GM23338 (cell line): ENCODE measurements at regions not wholly inside any gene's neighbourhood (a gene's known extent, or its start where the extent isn't known, plus 50 kb on each side); places are given as distances from the start of the nearest gene placed in this dataset.

ENCODE experiments used
- ATAC-seq: fragments of 200-7000 bp; cut with Tn5 transposase; 3 replicates; pipeline ENCODE4 v1.9.1; 2020
- DNase-seq: peaks from one replicate; pipeline ENCODE4 v3.0.0-alpha.2; 2015; ENCODE audit warnings: low spot score
- H2AFZ ChIP-seq: fragments of 200-600 bp; sonication (generic); 2 replicates; pipeline ENCODE4 v1.8.0; 2016; ENCODE audit warnings: antibody characterized with exemption, mild to moderate bottlenecking, moderate library complexity
- H3F3A ChIP-seq: fragments of 200-600 bp; sonication (generic); replicated peaks from 2 replicates; pipeline ENCODE4 v1.8.0; 2017; ENCODE audit warnings: antibody characterized with exemption, mixed run types, low read depth
- H3K27ac ChIP-seq: fragments of 200-600 bp; sonication (generic); 2 replicates; pipeline ENCODE4 v1.6.1; 2016; ENCODE audit warnings: low read depth
- H3K27me3 ChIP-seq: fragments of 200-600 bp; sonication (generic); 2 replicates; pipeline ENCODE4 v1.8.0; 2016; ENCODE audit warnings: mild to moderate bottlenecking, mixed run types, moderate library complexity; ENCODE audit not compliant: insufficient read depth
- H3K36me3 ChIP-seq: fragments of 200-600 bp; sonication (generic); 2 replicates; pipeline ENCODE4 v1.8.0; 2016; ENCODE audit warnings: mild to moderate bottlenecking; ENCODE audit not compliant: insufficient read depth
- H3K4me1 ChIP-seq: fragments of 200-600 bp; sonication (generic); 2 replicates; pipeline ENCODE4 v1.8.0; 2016; ENCODE audit warnings: mild to moderate bottlenecking, moderate library complexity; ENCODE audit not compliant: insufficient read depth
- H3K4me2 ChIP-seq: fragments of 200-600 bp; sonication (generic); 2 replicates; pipeline ENCODE4 v1.7.1; 2017; ENCODE audit warnings: mixed run types
- H3K4me3 ChIP-seq: fragments of 200-600 bp; sonication (generic); 2 replicates; pipeline ENCODE4 v1.6.1; 2016; ENCODE audit warnings: mixed run types
- H3K79me2 ChIP-seq: fragments of 200-600 bp; sonication (generic); replicated peaks from 2 replicates; pipeline ENCODE4 v1.8.0; 2017; ENCODE audit warnings: mild to moderate bottlenecking; ENCODE audit not compliant: insufficient read depth
- H3K9me2 ChIP-seq: fragments of 200-600 bp; sonication (generic); 2 replicates; pipeline ENCODE4 v1.8.0; 2017; ENCODE audit not compliant: insufficient read depth
- H4K20me1 ChIP-seq: fragments of 200-600 bp; sonication (generic); replicated peaks from 2 replicates; pipeline ENCODE4 v1.8.0; 2017; ENCODE audit warnings: mild to moderate bottlenecking; ENCODE audit not compliant: insufficient read depth
- H3K27ac Mint-ChIP-seq: 2 replicates; pipeline ENCODE4 v1.8.0; 2020; ENCODE audit warnings: inconsistent platforms, mild to moderate bottlenecking, moderate library complexity, mixed read lengths
- H3K27me3 Mint-ChIP-seq: 3 replicates; pipeline ENCODE4 v1.8.0; 2022; ENCODE audit warnings: low read depth, mild to moderate bottlenecking, moderate library complexity, mixed read lengths, inconsistent platforms; ENCODE audit not compliant: insufficient read depth, poor library complexity
- H3K36me3 Mint-ChIP-seq: 3 replicates; pipeline ENCODE4 v1.8.0; 2021; ENCODE audit warnings: low read depth, mild to moderate bottlenecking, inconsistent platforms, moderate library complexity, mixed read lengths
- H3K4me1 Mint-ChIP-seq: 3 replicates; pipeline ENCODE4 v1.8.0; 2020; ENCODE audit warnings: mild to moderate bottlenecking, inconsistent platforms, mixed read lengths
- H3K4me3 Mint-ChIP-seq: 3 replicates; pipeline ENCODE4 v1.8.0; 2021; ENCODE audit warnings: moderate library complexity, mild to moderate bottlenecking, inconsistent platforms, mixed read lengths
- H3K9me3 Mint-ChIP-seq: 3 replicates; pipeline ENCODE4 v1.8.0; 2020; ENCODE audit warnings: moderate library complexity, mild to moderate bottlenecking, inconsistent platforms, mixed read lengths
- CREB1 ChIP-seq: fragments of 250-450 bp; sonication (Bioruptor Pico); IDR thresholded peaks from 2 replicates; pipeline ENCODE4 v1.5.0; 2020; ENCODE audit warnings: low read depth, mild to moderate bottlenecking, moderate library complexity
- EZH2phosphoT487 ChIP-seq: fragments of 200-600 bp; sonication (generic); IDR thresholded peaks from one replicate; pipeline ENCODE4 v1.8.1; 2018; ENCODE audit warnings: antibody characterized with exemption; ENCODE audit not compliant: unreplicated experiment
- NANOG ChIP-seq: IDR thresholded peaks from 2 replicates; pipeline ENCODE4 v1.6.1; 2016; ENCODE audit warnings: antibody characterized with exemption, borderline replicate concordance
- STAT1 ChIP-seq: IDR thresholded peaks from one replicate; pipeline ENCODE4 v1.6.1; 2016; ENCODE audit warnings: antibody characterized with exemption; ENCODE audit not compliant: unreplicated experiment
- ZNF114 ChIP-seq: fragments of 250-450 bp; sonication (Bioruptor Pico); IDR thresholded peaks from 2 replicates; pipeline ENCODE4 v1.5.0; 2020; ENCODE audit warnings: mild to moderate bottlenecking, moderate library complexity
- TF ChIP-seq, protein P1 (sequence below): IDR thresholded peaks from one replicate; pipeline ENCODE4 v1.6.1; 2018; ENCODE audit warnings: antibody characterized with exemption; ENCODE audit not compliant: unreplicated experiment
- TF ChIP-seq, protein P2 (sequence below), 2 experiments: fragments of 200-600 bp in 1 of 2; sonication (generic) in 1 of 2; conservative IDR thresholded peaks; 2 replicates each; pipeline versions ENCODE4 v1.5.1 to v1.6.1; 2016 to 2017; ENCODE audit warnings: antibody characterized with exemption in 2 of 2, low read depth in 2 of 2, mild to moderate bottlenecking in 2 of 2, moderate library complexity in 1 of 2
- TF ChIP-seq, protein P3 (sequence below): fragments of 250-450 bp; sonication (Bioruptor Pico); IDR thresholded peaks from 2 replicates; pipeline ENCODE4 v1.5.0; 2020; ENCODE audit warnings: mild to moderate bottlenecking, moderate library complexity

DNA sequence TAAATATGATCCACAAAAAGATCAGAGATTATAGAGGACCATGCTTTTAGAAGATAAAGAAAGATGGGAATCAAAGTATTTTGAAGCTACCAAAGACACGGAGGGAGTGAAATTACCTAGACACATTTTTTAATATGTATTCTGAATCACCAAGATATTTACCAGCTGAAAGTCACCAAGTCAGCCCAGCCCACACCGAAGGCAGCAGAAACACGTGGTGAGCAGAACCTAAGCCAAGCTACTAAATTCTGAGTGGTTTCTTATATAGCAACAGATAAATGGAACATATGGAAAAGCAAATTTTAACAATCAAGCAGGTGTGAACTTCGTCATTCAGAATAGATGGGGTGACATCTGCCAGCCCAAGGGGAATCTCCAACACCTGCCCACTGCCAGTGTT, 134.7 kb upstream of the AKR1E2 start (continued):
- TF ChIP-seq, protein P1, sequence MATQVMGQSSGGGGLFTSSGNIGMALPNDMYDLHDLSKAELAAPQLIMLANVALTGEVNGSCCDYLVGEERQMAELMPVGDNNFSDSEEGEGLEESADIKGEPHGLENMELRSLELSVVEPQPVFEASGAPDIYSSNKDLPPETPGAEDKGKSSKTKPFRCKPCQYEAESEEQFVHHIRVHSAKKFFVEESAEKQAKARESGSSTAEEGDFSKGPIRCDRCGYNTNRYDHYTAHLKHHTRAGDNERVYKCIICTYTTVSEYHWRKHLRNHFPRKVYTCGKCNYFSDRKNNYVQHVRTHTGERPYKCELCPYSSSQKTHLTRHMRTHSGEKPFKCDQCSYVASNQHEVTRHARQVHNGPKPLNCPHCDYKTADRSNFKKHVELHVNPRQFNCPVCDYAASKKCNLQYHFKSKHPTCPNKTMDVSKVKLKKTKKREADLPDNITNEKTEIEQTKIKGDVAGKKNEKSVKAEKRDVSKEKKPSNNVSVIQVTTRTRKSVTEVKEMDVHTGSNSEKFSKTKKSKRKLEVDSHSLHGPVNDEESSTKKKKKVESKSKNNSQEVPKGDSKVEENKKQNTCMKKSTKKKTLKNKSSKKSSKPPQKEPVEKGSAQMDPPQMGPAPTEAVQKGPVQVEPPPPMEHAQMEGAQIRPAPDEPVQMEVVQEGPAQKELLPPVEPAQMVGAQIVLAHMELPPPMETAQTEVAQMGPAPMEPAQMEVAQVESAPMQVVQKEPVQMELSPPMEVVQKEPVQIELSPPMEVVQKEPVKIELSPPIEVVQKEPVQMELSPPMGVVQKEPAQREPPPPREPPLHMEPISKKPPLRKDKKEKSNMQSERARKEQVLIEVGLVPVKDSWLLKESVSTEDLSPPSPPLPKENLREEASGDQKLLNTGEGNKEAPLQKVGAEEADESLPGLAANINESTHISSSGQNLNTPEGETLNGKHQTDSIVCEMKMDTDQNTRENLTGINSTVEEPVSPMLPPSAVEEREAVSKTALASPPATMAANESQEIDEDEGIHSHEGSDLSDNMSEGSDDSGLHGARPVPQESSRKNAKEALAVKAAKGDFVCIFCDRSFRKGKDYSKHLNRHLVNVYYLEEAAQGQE, result no peak

DNA sequence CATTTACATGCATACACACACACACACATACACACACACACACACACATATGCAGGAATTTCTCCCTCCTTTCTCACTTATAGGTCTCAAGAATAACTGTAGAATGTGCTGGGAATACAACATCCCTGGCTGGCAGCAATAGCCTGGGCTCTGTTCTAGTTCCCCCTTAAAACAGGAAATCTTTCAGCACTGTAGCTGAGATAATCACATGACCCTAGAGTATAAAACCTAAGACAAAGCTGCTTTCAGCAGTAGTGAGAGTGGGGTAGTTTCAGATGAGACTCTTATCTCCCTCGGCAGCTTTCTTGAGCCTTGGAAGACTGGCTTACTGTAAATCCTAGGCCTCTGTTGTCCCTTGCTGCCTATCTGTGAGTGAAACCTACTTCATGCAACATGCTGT, 137.4 kb upstream of the AKR1E2 start:
- Mint-ChIP-seq H3K4me3 (no peak overlapping the region), H3K4me1 (no peaks in the 10 kb centered on the region)
- TF ChIP-seq STAT1 (no peak), CREB1 (CRISPR knock-in tag) (no peak), ZNF114 (CRISPR knock-in tag) (no peak), EZH2phosphoT487 (no peak)
- TF ChIP-seq, protein P2, sequence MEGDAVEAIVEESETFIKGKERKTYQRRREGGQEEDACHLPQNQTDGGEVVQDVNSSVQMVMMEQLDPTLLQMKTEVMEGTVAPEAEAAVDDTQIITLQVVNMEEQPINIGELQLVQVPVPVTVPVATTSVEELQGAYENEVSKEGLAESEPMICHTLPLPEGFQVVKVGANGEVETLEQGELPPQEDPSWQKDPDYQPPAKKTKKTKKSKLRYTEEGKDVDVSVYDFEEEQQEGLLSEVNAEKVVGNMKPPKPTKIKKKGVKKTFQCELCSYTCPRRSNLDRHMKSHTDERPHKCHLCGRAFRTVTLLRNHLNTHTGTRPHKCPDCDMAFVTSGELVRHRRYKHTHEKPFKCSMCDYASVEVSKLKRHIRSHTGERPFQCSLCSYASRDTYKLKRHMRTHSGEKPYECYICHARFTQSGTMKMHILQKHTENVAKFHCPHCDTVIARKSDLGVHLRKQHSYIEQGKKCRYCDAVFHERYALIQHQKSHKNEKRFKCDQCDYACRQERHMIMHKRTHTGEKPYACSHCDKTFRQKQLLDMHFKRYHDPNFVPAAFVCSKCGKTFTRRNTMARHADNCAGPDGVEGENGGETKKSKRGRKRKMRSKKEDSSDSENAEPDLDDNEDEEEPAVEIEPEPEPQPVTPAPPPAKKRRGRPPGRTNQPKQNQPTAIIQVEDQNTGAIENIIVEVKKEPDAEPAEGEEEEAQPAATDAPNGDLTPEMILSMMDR (conservative IDR thresholded peaks at IDR 0.05; ENCODE audit: low read depth in 2 of 2), result no peak

DNA sequence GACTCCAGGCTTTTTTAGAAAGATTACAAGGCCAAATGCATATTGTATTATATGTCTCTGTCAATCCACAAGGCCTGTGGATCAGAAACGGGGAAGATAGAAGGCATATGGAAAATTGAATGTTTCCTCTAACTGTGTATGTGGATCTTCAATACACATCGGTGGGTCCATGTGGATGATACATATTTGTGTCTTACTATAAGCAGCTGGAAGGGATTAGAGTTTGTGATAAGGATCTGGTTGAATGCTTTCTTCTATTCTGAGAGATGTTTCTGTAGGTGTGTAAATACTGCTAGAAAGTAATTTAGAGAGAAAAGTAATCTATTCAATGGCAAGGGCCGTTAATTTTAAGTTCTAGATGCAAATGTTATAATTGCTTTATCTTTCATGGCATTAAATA, 137.8 kb upstream of the AKR1E2 start:
- Mint-ChIP-seq H3K4me3 (no peak overlapping the region), H3K27me3 (no peaks in the 10 kb centered on the region), H3K9me3 (no peaks in the 10 kb centered on the region), H3K4me1 (no peaks in the 10 kb centered on the region), H3K36me3 (no peaks in the 10 kb centered on the region), H3K27ac (no peak overlapping the region)
- Histone ChIP-seq H3K4me1 (no peaks in the 10 kb centered on the region), H3K4me2 (no peak overlapping the region), H3K27me3 (no peaks in the 10 kb centered on the region), H3K27ac (no peak overlapping the region), H3F3A (no peaks in the 10 kb centered on the region), H3K4me3 (no peak overlapping the region), H4K20me1 (no peaks in the 10 kb centered on the region), H3K9me2 (no peaks in the 10 kb centered on the region), H2AFZ (no peak overlapping the region), H3K79me2 (no peaks in the 10 kb centered on the region), H3K36me3 (no peaks in the 10 kb centered on the region)
- DNase-seq (no peak), ATAC-seq (no peak)
- TF ChIP-seq NANOG, result no peak
- TF ChIP-seq, protein P3, sequence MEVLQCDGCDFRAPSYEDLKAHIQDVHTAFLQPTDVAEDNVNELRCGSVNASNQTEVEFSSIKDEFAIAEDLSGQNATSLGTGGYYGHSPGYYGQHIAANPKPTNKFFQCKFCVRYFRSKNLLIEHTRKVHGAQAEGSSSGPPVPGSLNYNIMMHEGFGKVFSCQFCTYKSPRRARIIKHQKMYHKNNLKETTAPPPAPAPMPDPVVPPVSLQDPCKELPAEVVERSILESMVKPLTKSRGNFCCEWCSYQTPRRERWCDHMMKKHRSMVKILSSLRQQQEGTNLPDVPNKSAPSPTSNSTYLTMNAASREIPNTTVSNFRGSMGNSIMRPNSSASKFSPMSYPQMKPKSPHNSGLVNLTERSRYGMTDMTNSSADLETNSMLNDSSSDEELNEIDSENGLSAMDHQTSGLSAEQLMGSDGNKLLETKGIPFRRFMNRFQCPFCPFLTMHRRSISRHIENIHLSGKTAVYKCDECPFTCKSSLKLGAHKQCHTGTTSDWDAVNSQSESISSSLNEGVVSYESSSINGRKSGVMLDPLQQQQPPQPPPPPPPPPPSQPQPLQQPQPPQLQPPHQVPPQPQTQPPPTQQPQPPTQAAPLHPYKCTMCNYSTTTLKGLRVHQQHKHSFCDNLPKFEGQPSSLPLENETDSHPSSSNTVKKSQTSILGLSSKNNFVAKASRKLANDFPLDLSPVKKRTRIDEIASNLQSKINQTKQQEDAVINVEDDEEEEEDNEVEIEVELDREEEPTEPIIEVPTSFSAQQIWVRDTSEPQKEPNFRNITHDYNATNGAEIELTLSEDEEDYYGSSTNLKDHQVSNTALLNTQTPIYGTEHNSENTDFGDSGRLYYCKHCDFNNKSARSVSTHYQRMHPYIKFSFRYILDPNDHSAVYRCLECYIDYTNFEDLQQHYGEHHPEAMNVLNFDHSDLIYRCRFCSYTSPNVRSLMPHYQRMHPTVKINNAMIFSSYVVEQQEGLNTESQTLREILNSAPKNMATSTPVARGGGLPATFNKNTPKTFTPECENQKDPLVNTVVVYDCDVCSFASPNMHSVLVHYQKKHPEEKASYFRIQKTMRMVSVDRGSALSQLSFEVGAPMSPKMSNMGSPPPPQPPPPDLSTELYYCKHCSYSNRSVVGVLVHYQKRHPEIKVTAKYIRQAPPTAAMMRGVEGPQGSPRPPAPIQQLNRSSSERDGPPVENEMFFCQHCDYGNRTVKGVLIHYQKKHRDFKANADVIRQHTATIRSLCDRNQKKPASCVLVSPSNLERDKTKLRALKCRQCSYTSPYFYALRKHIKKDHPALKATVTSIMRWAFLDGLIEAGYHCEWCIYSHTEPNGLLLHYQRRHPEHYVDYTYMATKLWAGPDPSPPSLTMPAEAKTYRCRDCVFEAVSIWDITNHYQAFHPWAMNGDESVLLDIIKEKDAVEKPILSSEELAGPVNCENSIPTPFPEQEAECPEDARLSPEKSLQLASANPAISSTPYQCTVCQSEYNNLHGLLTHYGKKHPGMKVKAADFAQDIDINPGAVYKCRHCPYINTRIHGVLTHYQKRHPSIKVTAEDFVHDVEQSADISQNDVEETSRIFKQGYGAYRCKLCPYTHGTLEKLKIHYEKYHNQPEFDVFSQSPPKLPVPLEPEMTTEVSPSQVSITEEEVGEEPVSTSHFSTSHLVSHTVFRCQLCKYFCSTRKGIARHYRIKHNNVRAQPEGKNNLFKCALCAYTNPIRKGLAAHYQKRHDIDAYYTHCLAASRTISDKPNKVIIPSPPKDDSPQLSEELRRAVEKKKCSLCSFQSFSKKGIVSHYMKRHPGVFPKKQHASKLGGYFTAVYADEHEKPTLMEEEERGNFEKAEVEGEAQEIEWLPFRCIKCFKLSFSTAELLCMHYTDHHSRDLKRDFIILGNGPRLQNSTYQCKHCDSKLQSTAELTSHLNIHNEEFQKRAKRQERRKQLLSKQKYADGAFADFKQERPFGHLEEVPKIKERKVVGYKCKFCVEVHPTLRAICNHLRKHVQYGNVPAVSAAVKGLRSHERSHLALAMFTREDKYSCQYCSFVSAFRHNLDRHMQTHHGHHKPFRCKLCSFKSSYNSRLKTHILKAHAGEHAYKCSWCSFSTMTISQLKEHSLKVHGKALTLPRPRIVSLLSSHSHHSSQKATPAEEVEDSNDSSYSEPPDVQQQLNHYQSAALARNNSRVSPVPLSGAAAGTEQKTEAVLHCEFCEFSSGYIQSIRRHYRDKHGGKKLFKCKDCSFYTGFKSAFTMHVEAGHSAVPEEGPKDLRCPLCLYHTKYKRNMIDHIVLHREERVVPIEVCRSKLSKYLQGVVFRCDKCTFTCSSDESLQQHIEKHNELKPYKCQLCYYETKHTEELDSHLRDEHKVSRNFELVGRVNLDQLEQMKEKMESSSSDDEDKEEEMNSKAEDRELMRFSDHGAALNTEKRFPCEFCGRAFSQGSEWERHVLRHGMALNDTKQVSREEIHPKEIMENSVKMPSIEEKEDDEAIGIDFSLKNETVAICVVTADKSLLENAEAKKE (CRISPR knock-in tag), result no peak

More for the DNA sequence above, 137.4 kb upstream of the AKR1E2 start:
- Mint-ChIP-seq H3K27ac (no peak overlapping the region), H3K9me3 (no peaks in the 10 kb centered on the region), H3K36me3 (no peaks in the 10 kb centered on the region), H3K27me3 (no peaks in the 10 kb centered on the region)
- no peak overlapping the region for H2AFZ ChIP-seq
- H4K20me1 ChIP-seq, result no peaks in the 10 kb centered on the region
- no peaks in the 10 kb centered on the region for H3F3A ChIP-seq
- 0 out of 2 replicates have a peak, but pooled peaks cover 2% of the 10 kb centered on the region for H3K9me2 ChIP-seq
- DNase-seq (no peak), ATAC-seq (no peak)
- H3K27me3 ChIP-seq, result no peaks in the 10 kb centered on the region
- no peak overlapping the region for H3K4me2 ChIP-seq
- no peak overlapping the region for H3K4me3 ChIP-seq
- H3K4me1 ChIP-seq, result no peaks in the 10 kb centered on the region
- no peaks in the 10 kb centered on the region for H3K79me2 ChIP-seq
- no peaks in the 10 kb centered on the region for H3K36me3 ChIP-seq
- no peak overlapping the region for H3K27ac ChIP-seq
